Esophagus mucosa (tissue), 1 donor: ENCODE measurements at regions not wholly inside any gene's neighbourhood (a gene's known extent, or its start where the extent isn't known, plus 50 kb on each side); places are given as distances from the start of the nearest gene placed in this dataset.
"Not testable (repeated sequence)": the region's sequence is repeated elsewhere in the genome, so short reads cannot be mapped to it uniquely, and the experiment has no call there.

Experiments used
- ATAC-seq: fragments of 200-7000 bp; cut with Tn5 transposase; one replicate; pipeline ENCODE4 v1.9.1; 2020
- donor health status: DM: yes; HTN: yes; CAD: no.

- ATAC-seq, result not testable (repeated sequence)
Observed at GRCh38 chr4:82301390-82301789, 72.4 kb downstream of the HNRNPD start.

GRCh38 chr4:82293304-82293703 lies 80.5 kb downstream of the HNRNPD start:
- ATAC-seq, result no peak

GRCh38 chr4:82287720-82288119 lies 86.1 kb downstream of the HNRNPD start:
- no peak for ATAC-seq

GRCh38 chr4:82284858-82285805 lies 88.7 kb downstream of the HNRNPD start:
- ATAC-seq, result peak; percentile 99

DNA sequence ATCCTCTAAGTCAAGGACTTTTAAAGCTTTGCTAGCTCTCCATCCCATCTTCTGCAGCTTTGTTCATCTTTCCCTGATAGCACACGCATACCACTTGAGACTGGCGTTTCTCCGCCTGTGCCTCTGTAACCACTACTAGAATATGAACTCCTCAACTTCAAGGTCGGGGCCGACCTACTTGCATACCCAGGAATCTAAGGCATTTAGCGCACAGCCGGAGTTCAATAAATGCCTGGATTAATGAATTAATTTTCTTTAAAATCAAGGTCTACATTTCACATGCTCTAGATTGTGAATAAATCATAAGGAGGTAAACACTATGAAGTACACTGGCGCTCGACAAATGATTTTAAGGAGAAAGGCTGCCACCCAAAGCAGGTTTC lies 89.3 kb downstream of the HNRNPD start:
- ATAC-seq, result no peak

DNA sequence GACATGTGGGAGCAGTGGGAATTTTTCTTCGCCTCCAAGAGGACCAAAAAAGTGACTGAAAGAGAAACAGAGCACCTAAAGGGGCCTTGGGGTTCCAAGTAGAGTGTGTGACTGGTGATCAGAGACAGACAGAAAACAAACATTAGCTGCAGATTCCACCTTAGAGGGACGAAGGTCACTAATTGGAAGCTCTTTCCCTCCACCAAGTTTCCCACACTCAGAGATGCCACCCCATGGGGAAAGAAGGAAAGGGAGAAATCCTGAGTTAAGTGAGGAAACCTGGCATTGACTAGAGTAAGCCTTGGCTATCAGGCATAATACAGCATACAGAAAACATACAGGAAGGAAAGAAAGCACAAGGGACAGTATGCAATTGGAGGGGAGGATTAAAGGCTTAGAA lies 90.9 kb downstream of the HNRNPD start:
- no peak for ATAC-seq

- ATAC-seq, result not testable (repeated sequence)
Observed at GRCh38 chr4:82279550-82279949, 94.2 kb downstream of the HNRNPD start.

GRCh38 chr4:82276332-82276640 lies 97.5 kb downstream of the HNRNPD start:
- no peak for ATAC-seq

DNA sequence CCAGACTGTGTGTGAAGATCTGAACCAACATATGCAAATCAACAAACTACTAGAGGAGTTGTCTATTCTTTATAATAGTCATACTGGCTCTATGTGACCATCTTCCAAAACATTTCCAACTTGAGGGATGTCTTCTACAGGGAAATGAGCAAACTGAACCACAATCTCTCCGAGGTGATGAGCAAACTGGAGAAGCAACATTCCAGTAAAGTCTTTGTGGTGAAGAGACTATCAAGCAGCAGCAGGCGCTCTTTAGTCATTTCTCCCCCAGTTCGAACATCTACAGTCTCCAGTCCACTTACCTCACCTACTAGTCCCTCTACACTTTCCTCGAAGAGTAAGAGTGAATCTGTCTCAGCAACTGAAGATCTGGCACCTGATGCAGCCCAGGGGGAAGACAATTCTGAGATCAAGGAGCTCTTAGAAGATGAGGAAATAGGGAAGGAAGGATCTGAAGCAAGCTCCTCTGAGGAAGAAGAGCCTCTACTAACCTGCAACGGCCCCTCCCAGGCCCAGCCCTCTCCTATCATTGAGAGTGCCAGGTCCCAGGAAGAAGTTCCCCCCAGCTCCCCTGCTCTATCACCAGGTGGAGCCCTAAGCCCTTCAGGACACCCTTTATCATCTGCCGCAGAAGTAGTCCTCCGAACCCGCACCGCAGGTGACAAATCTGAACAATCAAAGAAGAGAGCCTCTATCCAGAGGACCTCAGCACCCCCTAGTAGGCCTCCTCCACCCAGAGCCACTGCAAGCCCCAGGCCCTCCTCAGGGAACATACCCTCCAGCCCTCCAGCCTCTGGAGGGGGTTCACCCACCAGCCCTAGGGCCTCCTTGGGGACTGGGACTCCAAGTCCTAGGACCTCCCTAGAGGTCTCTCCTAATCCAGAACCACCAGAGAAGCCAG lies 98.1 kb downstream of the HNRNPD start:
- no peak for ATAC-seq

GRCh38 chr4:82274700-82275099 lies 99.1 kb downstream of the HNRNPD start:
- ATAC-seq, result not testable (repeated sequence)

DNA sequence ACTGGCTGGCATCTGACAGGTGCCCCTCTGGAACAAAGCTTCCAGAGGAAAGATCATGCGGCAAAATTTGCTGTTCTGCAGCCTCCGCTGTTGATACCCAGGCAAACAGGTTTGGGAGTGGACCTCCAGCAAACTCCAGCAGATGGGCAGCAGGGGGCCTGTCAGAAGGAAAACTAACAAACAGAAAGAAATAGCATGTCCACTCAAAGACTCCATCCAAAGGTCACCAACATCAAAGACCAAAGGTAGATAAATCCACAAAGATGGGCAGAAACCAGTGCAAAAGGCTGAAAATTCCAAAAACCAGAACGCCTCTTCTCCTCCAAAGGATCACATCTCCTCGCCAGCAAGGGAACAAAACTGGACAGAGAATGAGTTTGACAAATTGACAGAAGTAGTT lies 101.3 kb downstream of the HNRNPD start:
- ATAC-seq, result not testable (repeated sequence)

- ATAC-seq, result not testable (repeated sequence)
Observed at GRCh38 chr4:82271915-82272480, 101.8 kb downstream of the HNRNPD start.

- ATAC-seq, result no peak
Observed at GRCh38 chr4:82268826-82269193, 105.0 kb downstream of the HNRNPD start.

DNA sequence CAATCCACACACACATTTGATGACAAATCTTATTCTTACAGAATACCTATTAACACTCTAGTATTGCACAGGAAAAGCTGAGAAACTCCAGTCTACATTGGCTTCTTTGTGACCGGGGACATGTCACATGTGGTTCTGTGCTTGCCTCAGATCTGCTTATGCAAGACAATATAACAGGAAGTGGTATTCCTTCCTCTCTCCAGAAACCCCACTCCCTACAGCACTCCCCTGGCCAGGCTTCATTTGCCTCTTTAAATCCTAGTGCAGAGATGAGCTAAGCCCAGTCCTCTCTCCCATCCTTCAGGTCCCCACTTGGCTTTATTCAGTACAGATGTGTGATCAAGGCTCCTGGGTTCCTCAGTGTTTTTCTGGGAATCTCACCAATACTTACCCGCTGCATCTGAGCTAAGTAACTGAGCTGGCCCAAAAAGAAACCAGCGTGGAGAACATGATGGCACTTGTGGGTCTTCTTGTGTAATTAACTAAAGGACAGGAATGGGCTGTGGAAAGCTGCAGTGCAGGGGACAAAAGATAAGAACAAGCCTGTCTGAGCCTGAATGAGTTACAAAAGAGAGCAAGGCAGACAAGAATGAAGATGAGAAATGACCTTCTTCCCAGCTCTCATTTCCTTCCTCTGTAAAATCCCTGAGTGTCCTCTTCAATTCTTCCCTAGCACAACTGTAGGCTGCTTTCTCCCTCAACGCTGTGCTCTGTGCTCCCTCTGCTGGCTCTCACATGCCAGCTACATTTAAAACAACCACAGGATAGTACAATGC lies 105.6 kb downstream of the HNRNPD start:
- peak; percentile 88 for ATAC-seq

DNA sequence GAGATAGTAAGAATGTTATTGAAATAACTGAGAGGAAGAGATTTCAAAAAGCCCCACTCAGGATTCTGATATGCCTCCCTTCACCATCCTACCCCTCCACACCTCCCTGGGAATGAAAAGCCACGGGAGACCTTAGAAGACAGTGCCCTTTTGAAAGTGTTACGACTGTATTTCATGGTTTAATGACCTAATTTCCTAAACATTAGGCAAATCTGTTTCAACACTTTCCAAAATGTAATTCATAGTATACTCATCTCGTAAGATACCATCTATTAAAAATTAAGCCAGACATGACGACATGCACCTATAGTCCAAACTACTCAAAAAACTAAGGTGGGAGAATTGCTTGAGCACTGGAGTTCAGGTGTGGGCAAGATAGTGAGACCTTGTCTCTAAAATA lies 106.3 kb downstream of the HNRNPD start:
- no peak for ATAC-seq

DNA sequence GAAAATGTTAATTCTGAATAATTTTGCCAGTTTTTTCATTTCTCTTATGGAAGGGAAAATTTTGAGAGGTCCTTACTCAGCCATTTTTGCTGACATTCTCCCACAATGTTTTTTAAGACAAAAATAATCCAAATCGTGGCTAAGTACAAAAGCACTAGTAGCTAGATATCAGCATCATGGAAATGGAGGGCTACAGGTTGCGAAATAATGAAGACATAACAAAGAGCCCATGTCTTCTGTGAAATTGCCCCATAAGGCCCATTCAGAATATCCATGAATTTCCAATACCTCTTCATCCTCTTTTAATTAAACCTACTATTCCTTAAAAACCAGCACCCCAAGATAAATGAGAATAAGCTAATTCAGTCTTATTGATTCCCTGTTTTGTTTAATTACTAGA lies 107.4 kb downstream of the HNRNPD start:
- no peak for ATAC-seq

DNA sequence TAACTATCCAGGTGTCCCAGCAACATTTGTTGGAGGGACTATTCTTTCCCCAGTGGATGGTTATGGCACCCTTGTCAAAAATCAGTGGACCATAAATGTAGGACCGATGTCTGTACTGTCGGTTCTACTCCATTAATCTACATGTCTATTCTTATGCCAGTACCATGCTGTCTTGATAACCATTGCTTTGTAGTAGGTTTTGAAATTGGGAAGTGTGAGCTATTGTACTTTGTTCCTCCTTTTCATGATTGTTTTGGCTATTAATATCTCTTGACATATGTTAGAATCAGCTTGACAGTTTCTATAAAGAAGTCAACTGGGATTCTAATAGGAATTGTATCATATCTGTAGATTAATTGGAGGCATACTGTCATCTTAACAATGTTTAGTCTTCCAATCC lies 112.7 kb downstream of the HNRNPD start:
- ATAC-seq, result no peak

- ATAC-seq, result no peak
Observed at GRCh38 chr4:82260632-82261031, 113.2 kb downstream of the HNRNPD start.

DNA sequence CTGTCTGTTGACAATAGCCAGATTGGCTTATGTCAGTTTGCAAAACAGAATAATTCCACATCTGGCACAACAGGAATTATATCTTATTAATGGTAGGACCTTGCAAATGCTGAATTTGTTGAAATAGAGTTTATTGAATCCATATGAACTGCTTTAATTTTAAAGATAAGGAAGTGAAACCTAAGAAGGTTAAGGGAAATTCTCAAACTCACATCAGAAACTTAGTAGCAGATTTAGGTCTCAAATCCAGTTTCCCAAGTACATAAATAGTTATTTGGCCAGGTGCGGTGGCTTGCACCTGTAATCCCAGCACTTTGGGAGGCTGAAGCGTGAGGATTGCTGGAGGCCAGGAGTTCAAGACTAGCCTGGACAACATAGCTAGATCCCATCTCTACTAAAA lies 117.1 kb downstream of the HNRNPD start:
- ATAC-seq, result no peak

GRCh38 chr4:82255657-82256056 lies 118.1 kb downstream of the HNRNPD start:
- no peak for ATAC-seq

DNA sequence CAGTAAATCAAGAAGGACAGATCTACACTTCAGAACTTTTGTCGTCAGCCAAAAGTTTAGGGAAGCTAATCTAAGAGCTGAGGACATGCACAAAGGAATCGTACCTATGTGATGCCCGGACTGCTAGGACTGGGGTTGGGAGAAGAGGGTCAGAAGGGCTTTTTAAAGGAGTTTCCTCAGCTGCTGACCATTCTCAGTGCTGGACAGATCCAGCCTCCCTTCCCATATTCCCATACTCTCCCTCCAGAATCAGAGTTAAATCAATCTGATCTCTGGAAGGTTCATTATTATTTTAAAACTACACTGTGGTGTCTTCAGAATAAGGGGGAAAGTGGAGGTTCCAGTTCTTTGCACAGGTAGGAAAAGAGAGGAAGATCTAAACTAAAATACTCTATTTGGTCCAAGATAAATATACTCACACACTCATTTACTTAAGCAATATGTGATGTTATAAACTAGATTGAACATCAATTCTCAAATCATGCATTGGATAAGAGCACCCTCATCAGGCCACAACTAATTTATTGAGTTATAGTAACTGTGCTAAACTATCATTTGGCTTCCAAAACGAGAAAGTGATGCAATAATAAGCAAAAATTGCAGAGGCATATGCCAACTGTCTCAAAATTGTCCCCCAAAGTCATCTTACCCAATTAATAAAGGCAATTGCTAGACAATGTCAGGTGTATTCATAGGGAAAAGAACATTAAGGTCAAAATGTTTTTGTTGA lies 124.7 kb downstream of the HNRNPD start:
- ATAC-seq, result no peak

DNA sequence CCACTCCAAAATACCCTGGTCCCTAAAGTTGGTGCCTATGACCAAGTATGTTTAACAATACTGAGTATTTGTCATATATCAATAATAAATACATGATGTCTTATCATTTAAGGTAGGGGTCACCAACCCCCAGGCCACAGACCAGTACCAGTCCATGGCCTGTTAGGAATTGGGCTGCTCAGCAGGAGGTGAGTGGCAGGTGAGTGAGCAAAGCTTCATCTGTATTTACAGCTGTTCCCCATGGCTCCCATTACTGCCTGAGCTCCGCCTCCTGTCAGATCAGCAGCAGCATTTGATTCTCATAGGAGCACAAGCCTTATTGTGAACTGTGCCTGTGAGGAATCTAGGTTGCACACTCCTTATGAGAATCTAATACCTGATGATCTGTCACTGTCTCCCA lies 126.2 kb downstream of the HNRNPD start:
- no peak for ATAC-seq
